Smooth muscle cell (in vitro differentiated cells): ENCODE measurements at regions not wholly inside any gene's neighbourhood (a gene's known extent, or its start where the extent isn't known, plus 50 kb on each side); places are given as distances from the start of the nearest gene placed in this dataset.

Source experiments
- DNase-seq: peaks from one replicate; lab custom pipeline; 2025; ENCODE audit not compliant: unreplicated experiment; lab: John Stamatoyannopoulos, UW
- H2AFZ ChIP-seq: fragments of 200-600 bp; sonication (generic); 2 replicates; pipeline ENCODE4 v1.6.0; 2016; ENCODE audit warnings: antibody characterized with exemption, low read depth, mild to moderate bottlenecking
- H3F3A ChIP-seq: fragments of 200-600 bp; sonication (generic); 2 replicates; pipeline ENCODE4 v1.6.0; 2017; ENCODE audit warnings: antibody characterized with exemption, low read depth
- H3K27ac ChIP-seq: fragments of 200-600 bp; sonication (generic); 2 replicates; pipeline ENCODE4 v1.5.1; 2016; ENCODE audit warnings: low read depth, mild to moderate bottlenecking
- H3K27me3 ChIP-seq: fragments of 200-600 bp; sonication (generic); 2 replicates; pipeline ENCODE4 v1.6.1; 2016; ENCODE audit warnings: low read depth, mild to moderate bottlenecking
- H3K36me3 ChIP-seq: fragments of 200-600 bp; sonication (generic); 2 replicates; pipeline ENCODE4 v1.5.1; 2016; ENCODE audit warnings: low read depth
- H3K4me1 ChIP-seq: fragments of 200-600 bp; sonication (generic); 2 replicates; pipeline ENCODE4 v1.5.1; 2016; ENCODE audit warnings: low read depth
- H3K4me2 ChIP-seq: fragments of 200-600 bp; sonication (generic); 2 replicates; pipeline ENCODE4 v1.6.0; 2016; ENCODE audit warnings: mild to moderate bottlenecking
- H3K4me3 ChIP-seq: fragments of 200-600 bp; sonication (generic); 2 replicates; pipeline ENCODE4 v1.5.1; 2016; ENCODE audit warnings: mild to moderate bottlenecking
- H3K79me2 ChIP-seq: fragments of 200-600 bp; sonication (generic); 2 replicates; pipeline ENCODE4 v1.6.0; 2016; ENCODE audit warnings: low read depth, mild to moderate bottlenecking
- H3K9ac ChIP-seq: fragments of 200-600 bp; sonication (generic); 2 replicates; pipeline ENCODE4 v1.6.0; 2016; ENCODE audit warnings: low read depth
- H3K9me3 ChIP-seq: fragments of 200-600 bp; sonication (generic); replicated peaks from 2 replicates; pipeline ENCODE4 v1.5.1; 2016; ENCODE audit warnings: low read depth
- H4K20me1 ChIP-seq: fragments of 200-600 bp; sonication (generic); 2 replicates; pipeline ENCODE4 v1.6.0; 2016; ENCODE audit warnings: low read depth
- CTCF ChIP-seq: fragments of 200-600 bp; sonication (generic); IDR thresholded peaks from 2 replicates; pipeline ENCODE4 v1.5.1; 2017; ENCODE audit warnings: borderline replicate concordance, mild to moderate bottlenecking, antibody characterized with exemption; ENCODE audit not compliant: insufficient read depth, poor library complexity, severe bottlenecking
- WGBS: methylation state at CpG from one replicate; pipeline ENCODE4 v1.1.7; 2016; ENCODE audit warnings: low lambda C conversion rate; 5-methylcytosine and 5-hydroxymethylcytosine counted together

GRCh38 chr16:73545755-73546154 is 497.8 kb upstream of the ZFHX3 start:
- H3K4me1 ChIP-seq, result peaks cover 39% of the 10 kb centered on the region
- no peak overlapping the region for H3K4me3 ChIP-seq
- WGBS, result 92% methylated on average over 5 of the region's 5 CpGs
- no peaks in the 10 kb centered on the region for H3K36me3 ChIP-seq
- H3K27ac ChIP-seq, result no peak overlapping the region
- no peak overlapping the region for H3K9ac ChIP-seq
- no peak overlapping the region for H3K4me2 ChIP-seq
- H3K27me3 ChIP-seq, result peaks cover 5% of the 10 kb centered on the region
- H3K79me2 ChIP-seq, result no peaks in the 10 kb centered on the region
- H2AFZ ChIP-seq, result no peak overlapping the region
- H4K20me1 ChIP-seq, result no peaks in the 10 kb centered on the region
- H3F3A ChIP-seq, result no peaks in the 10 kb centered on the region
- no peak for TF ChIP-seq CTCF
- DNase-seq, result no peak
- no peaks in the 10 kb centered on the region for H3K9me3 ChIP-seq

- WGBS, result 92% methylated on average over 8 of the region's 8 CpGs
- peaks cover 5% of the 10 kb centered on the region for H3K27me3 ChIP-seq
Observed at GRCh38 chr16:73545290-73545689, 497.4 kb upstream of the ZFHX3 start.

GRCh38 chr16:73544826-73545225 is 496.9 kb upstream of the ZFHX3 start:
- Histone ChIP-seq H3K27me3 (peaks cover 5% of the 10 kb centered on the region), H4K20me1 (no peaks in the 10 kb centered on the region), H3K9me3 (no peaks in the 10 kb centered on the region), H3K36me3 (no peaks in the 10 kb centered on the region), H3K4me2 (no peak overlapping the region), H3K79me2 (no peaks in the 10 kb centered on the region), H3K4me3 (no peak overlapping the region), H3K9ac (no peak overlapping the region), H3K4me1 (peaks cover 39% of the 10 kb centered on the region), H3K27ac (no peak overlapping the region), H2AFZ (no peak overlapping the region), H3F3A (no peaks in the 10 kb centered on the region)
- no peak for DNase-seq
- 85% methylated on average over 8 of the region's 8 CpGs for WGBS
- TF ChIP-seq CTCF, result no peak

More at GRCh38 chr16:73545290-73545689, 497.4 kb upstream of the ZFHX3 start:
- H4K20me1 ChIP-seq, result no peaks in the 10 kb centered on the region
- H3F3A ChIP-seq, result no peaks in the 10 kb centered on the region
- H3K9me3 ChIP-seq, result no peaks in the 10 kb centered on the region
- H3K79me2 ChIP-seq, result no peaks in the 10 kb centered on the region
- H2AFZ ChIP-seq, result no peak overlapping the region
- no peak for TF ChIP-seq CTCF
- H3K4me3 ChIP-seq, result no peak overlapping the region
- no peak overlapping the region for H3K9ac ChIP-seq
- DNase-seq, result no peak
- H3K4me1 ChIP-seq, result peaks cover 39% of the 10 kb centered on the region
- H3K4me2 ChIP-seq, result no peak overlapping the region
- no peaks in the 10 kb centered on the region for H3K36me3 ChIP-seq
- H3K27ac ChIP-seq, result no peak overlapping the region

GRCh38 chr16:73543970-73544599 is 496.2 kb upstream of the ZFHX3 start:
- no peaks in the 10 kb centered on the region for H3K36me3 ChIP-seq
- H3K9ac ChIP-seq, result no peak overlapping the region
- H3K4me2 ChIP-seq, result no peak overlapping the region
- DNase-seq, result no peak
- H3K27me3 ChIP-seq, result peaks cover 5% of the 10 kb centered on the region
- H4K20me1 ChIP-seq, result no peaks in the 10 kb centered on the region
- no peaks in the 10 kb centered on the region for H3F3A ChIP-seq
- no peak overlapping the region for H3K27ac ChIP-seq
- no peaks in the 10 kb centered on the region for H3K79me2 ChIP-seq
- H3K4me1 ChIP-seq, result peaks cover 39% of the 10 kb centered on the region
- H2AFZ ChIP-seq, result no peak overlapping the region
- no peaks in the 10 kb centered on the region for H3K9me3 ChIP-seq
- H3K4me3 ChIP-seq, result no peak overlapping the region
- no peak for TF ChIP-seq CTCF
- WGBS, result 67% methylated on average over 18 of the region's 20 CpGs
